PC-3 (cell line): ENCODE measurements at regions not wholly inside any gene's neighbourhood (a gene's known extent, or its start where the extent isn't known, plus 50 kb on each side); places are given as distances from the start of the nearest gene placed in this dataset.

Experiments used
- EZH2 ChIP-seq: fragments of 300-600 bp; sonication (generic); IDR thresholded peaks from one replicate; pipeline ENCODE4 v1.6.1; 2017; ENCODE audit warnings: antibody characterized with exemption, mild to moderate bottlenecking, low read length; ENCODE audit not compliant: unreplicated experiment
- EZH2phosphoT487 ChIP-seq: fragments of 300-600 bp; sonication (generic); IDR thresholded peaks from 2 replicates; pipeline ENCODE4 v1.6.1; 2018; ENCODE audit warnings: mild to moderate bottlenecking, antibody characterized with exemption, low read length, borderline replicate concordance
- TF ChIP-seq, protein P1 (sequence below): fragments of 300-600 bp; sonication (generic); conservative IDR thresholded peaks from 2 replicates; pipeline ENCODE4 v1.5.1; 2017; ENCODE audit warnings: antibody characterized with exemption, low read depth, mild to moderate bottlenecking, low read length

DNA sequence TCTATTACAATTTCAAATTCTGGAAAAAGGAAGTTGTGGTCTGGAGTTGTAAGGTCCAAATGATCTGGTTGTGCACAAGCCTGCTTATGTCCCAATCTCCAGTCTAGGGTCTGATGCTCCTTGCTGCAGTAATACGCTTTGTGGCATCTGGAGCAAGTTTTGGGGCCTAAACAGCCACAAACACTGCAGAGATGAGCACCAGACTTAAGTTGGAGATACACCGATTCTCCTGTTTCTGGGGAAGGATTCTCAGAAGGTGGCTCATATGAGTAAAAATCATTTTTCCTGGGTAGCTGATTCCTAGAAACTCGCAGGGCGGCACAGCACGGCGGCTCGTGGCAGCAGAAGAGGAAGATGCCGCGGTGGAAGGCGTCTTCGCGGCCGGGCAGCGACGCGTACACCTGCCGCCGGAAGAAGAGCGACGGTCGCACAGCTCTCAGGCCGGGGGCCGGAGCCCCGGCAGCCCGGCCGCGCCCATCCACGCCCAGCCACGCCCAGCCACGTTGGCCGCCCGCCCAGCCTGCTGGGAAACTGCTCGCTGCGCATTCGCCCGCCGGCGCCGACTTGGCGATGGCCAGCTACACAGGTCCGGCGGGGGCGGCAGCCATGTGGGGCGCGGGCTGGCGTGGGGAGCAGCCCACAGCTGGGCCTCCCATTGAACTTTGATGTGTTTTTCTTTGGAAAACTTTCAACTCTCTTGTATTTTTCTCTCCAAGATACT lies 129.0 kb downstream of the ASCL4 start:
- TF ChIP-seq, protein P1, sequence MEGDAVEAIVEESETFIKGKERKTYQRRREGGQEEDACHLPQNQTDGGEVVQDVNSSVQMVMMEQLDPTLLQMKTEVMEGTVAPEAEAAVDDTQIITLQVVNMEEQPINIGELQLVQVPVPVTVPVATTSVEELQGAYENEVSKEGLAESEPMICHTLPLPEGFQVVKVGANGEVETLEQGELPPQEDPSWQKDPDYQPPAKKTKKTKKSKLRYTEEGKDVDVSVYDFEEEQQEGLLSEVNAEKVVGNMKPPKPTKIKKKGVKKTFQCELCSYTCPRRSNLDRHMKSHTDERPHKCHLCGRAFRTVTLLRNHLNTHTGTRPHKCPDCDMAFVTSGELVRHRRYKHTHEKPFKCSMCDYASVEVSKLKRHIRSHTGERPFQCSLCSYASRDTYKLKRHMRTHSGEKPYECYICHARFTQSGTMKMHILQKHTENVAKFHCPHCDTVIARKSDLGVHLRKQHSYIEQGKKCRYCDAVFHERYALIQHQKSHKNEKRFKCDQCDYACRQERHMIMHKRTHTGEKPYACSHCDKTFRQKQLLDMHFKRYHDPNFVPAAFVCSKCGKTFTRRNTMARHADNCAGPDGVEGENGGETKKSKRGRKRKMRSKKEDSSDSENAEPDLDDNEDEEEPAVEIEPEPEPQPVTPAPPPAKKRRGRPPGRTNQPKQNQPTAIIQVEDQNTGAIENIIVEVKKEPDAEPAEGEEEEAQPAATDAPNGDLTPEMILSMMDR = no peak
- TF ChIP-seq EZH2 (no peak), EZH2phosphoT487 (no peak)
